ENCODE measurements at regions not wholly inside any gene's neighbourhood (a gene's known extent, or its start where the extent isn't known, plus 50 kb on each side); places are given as distances from the start of the nearest gene placed in this dataset.

GRCh38 chr5:135707302-135707701, 127.2 kb upstream of the SLC25A48 start:
- no peak for TF ChIP-seq CTCF (IDR thresholded peaks at IDR 0.05)
- no peak for TF ChIP-seq POLR2A (IDR thresholded peaks at IDR 0.05)
- TF ChIP-seq EP300 (IDR thresholded peaks at IDR 0.05): no peak
